WTC11 (cell line): ENCODE measurements at regions not wholly inside any gene's neighbourhood (a gene's known extent, or its start where the extent isn't known, plus 50 kb on each side); places are given as distances from the start of the nearest gene placed in this dataset.

Experiments used
- ATAC-seq: fragments of 200-7000 bp; cut with Tn5 transposase; 2 replicates; pipeline ENCODE4 v1.10.0; 2021; ENCODE audit warnings: mild to moderate bottlenecking, moderate library complexity
- CTCF ChIA-PET: fragments of 300-600 bp; sonication (Branson Sonifier 250); formaldehyde crosslinking; loops from one replicate; lab custom pipeline; 2021; ENCODE audit warnings: antibody characterized with exemption; lab: Charles Lee
- POLR2A ChIA-PET: fragments of 350-600 bp; sonication (Branson Sonifier 250); formaldehyde crosslinking; loops from one replicate; lab custom pipeline; 2021; ENCODE audit warnings: antibody characterized with exemption; lab: Charles Lee
- DNase-seq: peaks from one replicate; pipeline ENCODE4 v3.0.0; 2021; ENCODE audit warnings: low spot score
- H3K27ac Mint-ChIP-seq: 2 replicates; pipeline ENCODE4 v1.8.0; 2021; ENCODE audit warnings: mixed read lengths
- H3K27me3 Mint-ChIP-seq: 2 replicates; pipeline ENCODE4 v1.8.0; 2021; ENCODE audit warnings: low read depth, mild to moderate bottlenecking, moderate library complexity, mixed read lengths
- H3K36me3 Mint-ChIP-seq: 2 replicates; pipeline ENCODE4 v1.8.0; 2021; ENCODE audit warnings: mixed read lengths
- H3K4me1 Mint-ChIP-seq: 2 replicates; pipeline ENCODE4 v1.8.0; 2022; ENCODE audit warnings: mixed read lengths
- H3K4me3 Mint-ChIP-seq: 2 replicates; pipeline ENCODE4 v1.8.0; 2021; ENCODE audit warnings: mild to moderate bottlenecking, moderate library complexity, mixed read lengths
- H3K9me3 Mint-ChIP-seq: 2 replicates; pipeline ENCODE4 v1.8.0; 2021; ENCODE audit warnings: mixed read lengths
- ATF1 ChIP-seq: sonication (generic); formaldehyde crosslinking; IDR thresholded peaks from 2 replicates; pipeline ENCODE4 v1.8.1; 2023; ENCODE audit warnings: mild to moderate bottlenecking, moderate library complexity, missing genetic modification reagents
- CREB1 ChIP-seq: sonication (generic); formaldehyde crosslinking; IDR thresholded peaks from 2 replicates; pipeline ENCODE4 v1.8.0; 2023; ENCODE audit warnings: mild to moderate bottlenecking, missing genetic modification reagents
- CREM ChIP-seq: sonication (generic); formaldehyde crosslinking; IDR thresholded peaks from 2 replicates; pipeline ENCODE4 v1.8.1; 2022; ENCODE audit warnings: mild to moderate bottlenecking, missing genetic modification reagents, moderate library complexity
- ESRRA ChIP-seq: sonication (generic); formaldehyde crosslinking; IDR thresholded peaks from 2 replicates; pipeline ENCODE4 v1.8.1; 2022; ENCODE audit warnings: mild to moderate bottlenecking, missing genetic modification reagents, borderline replicate concordance
- FOXP1 ChIP-seq: sonication (generic); formaldehyde crosslinking; IDR thresholded peaks from 2 replicates; pipeline ENCODE4 v1.8.0; 2022; ENCODE audit warnings: missing genetic modification reagents, mild to moderate bottlenecking, moderate library complexity, borderline replicate concordance
- HMGA2 ChIP-seq: fragments of 250-450 bp; sonication (Bioruptor Pico); IDR thresholded peaks from 2 replicates; pipeline ENCODE4 v1.4.0; 2021; ENCODE audit warnings: mild to moderate bottlenecking, moderate library complexity
- IRF2 ChIP-seq: sonication (generic); formaldehyde crosslinking; IDR thresholded peaks from 2 replicates; pipeline ENCODE4 v1.8.0; 2022; ENCODE audit warnings: low read depth, missing genetic modification reagents, borderline replicate concordance
- JUN ChIP-seq: sonication (generic); formaldehyde crosslinking; IDR thresholded peaks from 2 replicates; pipeline ENCODE4 v1.8.0; 2023; ENCODE audit warnings: mild to moderate bottlenecking, missing genetic modification reagents
- MXD4 ChIP-seq: fragments of 250-450 bp; sonication (Bioruptor Pico); IDR thresholded peaks from 2 replicates; pipeline ENCODE4 v1.8.0; 2021; ENCODE audit warnings: mild to moderate bottlenecking, moderate library complexity, borderline replicate concordance
- NFE2L1 ChIP-seq: sonication (generic); formaldehyde crosslinking; IDR thresholded peaks from 2 replicates; pipeline ENCODE4 v1.8.1; 2023; ENCODE audit warnings: missing genetic modification reagents
- NFYB ChIP-seq: sonication (generic); formaldehyde crosslinking; conservative IDR thresholded peaks from 2 replicates; pipeline ENCODE4 v1.8.0; 2022; ENCODE audit warnings: low read depth, missing genetic modification reagents
- NR1H2 ChIP-seq: sonication (generic); formaldehyde crosslinking; IDR thresholded peaks from 2 replicates; pipeline ENCODE4 v1.9.0; 2021; ENCODE audit warnings: mild to moderate bottlenecking, moderate library complexity, missing genetic modification reagents
- NR2C2 ChIP-seq: sonication (generic); formaldehyde crosslinking; IDR thresholded peaks from 2 replicates; pipeline ENCODE4 v1.8.0; 2022; ENCODE audit warnings: mild to moderate bottlenecking, missing genetic modification reagents
- NR3C1 ChIP-seq: sonication (generic); formaldehyde crosslinking; conservative IDR thresholded peaks from 2 replicates; pipeline ENCODE4 v1.8.1; 2023; ENCODE audit warnings: low read depth, mild to moderate bottlenecking, missing genetic modification reagents
- RORB ChIP-seq: fragments of 250-450 bp; sonication (Bioruptor Pico); IDR thresholded peaks from 2 replicates; pipeline ENCODE4 v1.9.0; 2021; ENCODE audit warnings: mild to moderate bottlenecking
- SOX15 ChIP-seq: fragments of 250-450 bp; sonication (Bioruptor Pico); IDR thresholded peaks from 2 replicates; pipeline ENCODE4 v1.9.0; 2021; ENCODE audit warnings: mild to moderate bottlenecking
- TP53 ChIP-seq: sonication (generic); formaldehyde crosslinking; IDR thresholded peaks from 2 replicates; pipeline ENCODE4 v1.8.1; 2023; ENCODE audit warnings: mild to moderate bottlenecking, missing genetic modification reagents
- ZNF138 ChIP-seq: sonication (generic); formaldehyde crosslinking; conservative IDR thresholded peaks from 2 replicates; pipeline ENCODE4 v1.8.1; 2022; ENCODE audit warnings: mild to moderate bottlenecking, moderate library complexity, missing genetic modification reagents
- ZNF232 ChIP-seq: sonication (generic); formaldehyde crosslinking; IDR thresholded peaks from 2 replicates; pipeline ENCODE4 v1.8.0; 2022; ENCODE audit warnings: mild to moderate bottlenecking, missing genetic modification reagents
- ZNF396 ChIP-seq: fragments of 250-450 bp; sonication (Bioruptor Pico); IDR thresholded peaks from 2 replicates; pipeline ENCODE4 v1.8.0; 2021; ENCODE audit warnings: mild to moderate bottlenecking, moderate library complexity, borderline replicate concordance
- TF ChIP-seq, protein P1 (sequence below): sonication (generic); formaldehyde crosslinking; IDR thresholded peaks from 2 replicates; pipeline ENCODE4 v1.8.1; 2022; ENCODE audit warnings: mild to moderate bottlenecking, moderate library complexity, missing genetic modification reagents
- TF ChIP-seq, protein P2 (sequence below): sonication (generic); formaldehyde crosslinking; IDR thresholded peaks from 2 replicates; pipeline ENCODE4 v1.8.1; 2023; ENCODE audit warnings: mild to moderate bottlenecking, moderate library complexity, missing genetic modification reagents
- TF ChIP-seq, protein P3 (sequence below): sonication (generic); formaldehyde crosslinking; conservative IDR thresholded peaks from 2 replicates; pipeline ENCODE4 v1.8.1; 2022; ENCODE audit warnings: mild to moderate bottlenecking, missing genetic modification reagents
- TF ChIP-seq, protein P4 (sequence below): fragments of 250-450 bp; sonication (Bioruptor Pico); IDR thresholded peaks from 2 replicates; pipeline ENCODE4 v1.9.0; 2021; ENCODE audit warnings: moderate library complexity, mild to moderate bottlenecking, inconsistent platforms, borderline replicate concordance
- TF ChIP-seq, protein P5 (sequence below): sonication (generic); formaldehyde crosslinking; IDR thresholded peaks from 2 replicates; pipeline ENCODE4 v1.8.1; 2022; ENCODE audit warnings: low read depth, missing genetic modification reagents, borderline replicate concordance

DNA sequence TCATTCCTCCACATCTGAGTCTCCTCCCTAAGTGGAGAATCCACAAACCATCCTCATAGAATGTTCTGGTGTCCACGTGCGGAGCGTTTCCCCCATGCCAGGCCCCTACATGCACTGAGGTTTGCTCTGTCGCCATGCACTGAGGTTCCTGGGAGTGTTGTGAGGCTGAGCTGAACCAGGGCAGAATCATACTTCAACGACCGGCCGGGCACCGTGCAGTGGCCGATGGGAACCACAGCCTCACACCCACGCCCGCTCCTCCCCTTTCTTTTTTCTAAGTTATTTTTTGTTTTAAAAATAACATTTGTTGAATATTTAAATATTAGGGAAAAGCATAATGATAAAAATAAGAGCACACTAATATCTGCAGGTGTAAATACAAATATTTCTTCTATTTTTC lies 260.4 kb upstream of the IRX4 start:
- ChIA-PET POLR2A (no interaction called here), CTCF (interaction anchor here (0.9 to 1.3 kb wide), 2 partner anchors 31 to 380 kb away, joined by 3 to 4 read pairs; no protein-coding TSS in a partner anchor)
- no peaks in the 10 kb centered on the region for H3K36me3 Mint-ChIP-seq
- DNase-seq = no peak
- peaks cover 6% of the 10 kb centered on the region; the same call in 1 of the 2 replicates for H3K9me3 Mint-ChIP-seq
- no peak overlapping the region for H3K27ac Mint-ChIP-seq
- no peak overlapping the region for H3K4me3 Mint-ChIP-seq
- peaks cover 3% of the 10 kb centered on the region; the same call in 1 of the 2 replicates for H3K4me1 Mint-ChIP-seq
- no peak for TF ChIP-seq IRF2 (CRISPR knock-in tag)
- no peak for TF ChIP-seq NR3C1
- no peak for TF ChIP-seq FOXP1 (CRISPR knock-in tag)
- TF ChIP-seq ESRRA (CRISPR knock-in tag) = no peak
- TF ChIP-seq NFYB = no peak
- no peak for TF ChIP-seq JUN
- no peak for TF ChIP-seq RORB
- TF ChIP-seq CREM (CRISPR knock-in tag) = no peak
- no peak for TF ChIP-seq SOX15 (CRISPR knock-in tag)
- no peak for TF ChIP-seq NR1H2 (CRISPR knock-in tag)
- TF ChIP-seq ZNF232 (CRISPR knock-in tag) = no peak
- TF ChIP-seq, protein P1, sequence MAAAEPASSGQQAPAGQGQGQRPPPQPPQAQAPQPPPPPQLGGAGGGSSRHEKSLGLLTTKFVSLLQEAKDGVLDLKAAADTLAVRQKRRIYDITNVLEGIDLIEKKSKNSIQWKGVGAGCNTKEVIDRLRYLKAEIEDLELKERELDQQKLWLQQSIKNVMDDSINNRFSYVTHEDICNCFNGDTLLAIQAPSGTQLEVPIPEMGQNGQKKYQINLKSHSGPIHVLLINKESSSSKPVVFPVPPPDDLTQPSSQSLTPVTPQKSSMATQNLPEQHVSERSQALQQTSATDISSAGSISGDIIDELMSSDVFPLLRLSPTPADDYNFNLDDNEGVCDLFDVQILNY = no peak
- no peak for ATAC-seq
- H3K27me3 Mint-ChIP-seq = no peaks in the 10 kb centered on the region

DNA sequence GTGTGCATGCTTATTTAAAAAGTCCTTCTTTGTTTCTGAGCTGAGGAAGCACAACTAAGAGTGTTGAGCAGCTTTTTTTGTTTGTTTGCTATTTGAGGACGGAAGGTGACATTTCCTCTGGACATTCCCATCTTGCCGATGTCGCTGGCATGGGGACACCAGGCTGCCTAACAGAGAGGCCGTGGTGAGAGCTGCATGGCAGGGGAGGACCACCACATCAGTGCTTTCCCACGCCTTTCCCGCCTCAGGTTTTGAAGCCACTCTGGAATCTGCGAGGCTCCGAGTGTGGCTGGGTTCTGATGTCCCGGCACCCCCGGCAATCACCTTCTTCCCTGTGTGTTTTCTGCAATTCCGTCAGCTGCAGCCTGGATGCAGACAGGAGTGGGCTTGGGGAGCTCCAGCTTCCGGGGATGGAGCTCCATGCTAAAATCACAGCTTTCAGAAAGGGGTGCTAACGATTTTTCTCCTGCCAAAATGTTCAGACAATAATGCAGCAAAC lies 259.8 kb upstream of the IRX4 start:
- H3K36me3 Mint-ChIP-seq = no peaks in the 10 kb centered on the region
- H3K4me3 Mint-ChIP-seq = no peak overlapping the region
- H3K9me3 Mint-ChIP-seq = peaks cover 6% of the 10 kb centered on the region; the same call in 1 of the 2 replicates
- ChIA-PET CTCF (interaction anchor here (1.3 kb wide), 1 partner anchor 379 kb away, joined by 4 read pairs; no protein-coding TSS in a partner anchor), POLR2A (no interaction called here)
- H3K27ac Mint-ChIP-seq = no peak overlapping the region
- DNase-seq (no peak), ATAC-seq (no peak)
- no peaks in the 10 kb centered on the region; the same call in 1 of the 2 replicates for H3K27me3 Mint-ChIP-seq
- TF ChIP-seq, protein P2, sequence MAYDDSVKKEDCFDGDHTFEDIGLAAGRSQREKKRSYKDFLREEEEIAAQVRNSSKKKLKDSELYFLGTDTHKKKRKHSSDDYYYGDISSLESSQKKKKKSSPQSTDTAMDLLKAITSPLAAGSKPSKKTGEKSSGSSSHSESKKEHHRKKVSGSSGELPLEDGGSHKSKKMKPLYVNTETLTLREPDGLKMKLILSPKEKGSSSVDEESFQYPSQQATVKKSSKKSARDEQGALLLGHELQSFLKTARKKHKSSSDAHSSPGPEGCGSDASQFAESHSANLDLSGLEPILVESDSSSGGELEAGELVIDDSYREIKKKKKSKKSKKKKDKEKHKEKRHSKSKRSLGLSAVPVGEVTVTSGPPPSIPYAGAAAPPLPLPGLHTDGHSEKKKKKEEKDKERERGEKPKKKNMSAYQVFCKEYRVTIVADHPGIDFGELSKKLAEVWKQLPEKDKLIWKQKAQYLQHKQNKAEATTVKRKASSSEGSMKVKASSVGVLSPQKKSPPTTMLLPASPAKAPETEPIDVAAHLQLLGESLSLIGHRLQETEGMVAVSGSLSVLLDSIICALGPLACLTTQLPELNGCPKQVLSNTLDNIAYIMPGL = no peak
- TF ChIP-seq RORB = no peak
- TF ChIP-seq ZNF396 (CRISPR knock-in tag) = no peak
- TF ChIP-seq, protein P3, sequence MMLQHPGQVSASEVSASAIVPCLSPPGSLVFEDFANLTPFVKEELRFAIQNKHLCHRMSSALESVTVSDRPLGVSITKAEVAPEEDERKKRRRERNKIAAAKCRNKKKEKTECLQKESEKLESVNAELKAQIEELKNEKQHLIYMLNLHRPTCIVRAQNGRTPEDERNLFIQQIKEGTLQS (CRISPR knock-in tag) = no peak
- TF ChIP-seq ESRRA (CRISPR knock-in tag) = no peak
- TF ChIP-seq ZNF138 (CRISPR knock-in tag) = no peak
- peaks cover 3% of the 10 kb centered on the region; the same call in 1 of the 2 replicates for H3K4me1 Mint-ChIP-seq

DNA sequence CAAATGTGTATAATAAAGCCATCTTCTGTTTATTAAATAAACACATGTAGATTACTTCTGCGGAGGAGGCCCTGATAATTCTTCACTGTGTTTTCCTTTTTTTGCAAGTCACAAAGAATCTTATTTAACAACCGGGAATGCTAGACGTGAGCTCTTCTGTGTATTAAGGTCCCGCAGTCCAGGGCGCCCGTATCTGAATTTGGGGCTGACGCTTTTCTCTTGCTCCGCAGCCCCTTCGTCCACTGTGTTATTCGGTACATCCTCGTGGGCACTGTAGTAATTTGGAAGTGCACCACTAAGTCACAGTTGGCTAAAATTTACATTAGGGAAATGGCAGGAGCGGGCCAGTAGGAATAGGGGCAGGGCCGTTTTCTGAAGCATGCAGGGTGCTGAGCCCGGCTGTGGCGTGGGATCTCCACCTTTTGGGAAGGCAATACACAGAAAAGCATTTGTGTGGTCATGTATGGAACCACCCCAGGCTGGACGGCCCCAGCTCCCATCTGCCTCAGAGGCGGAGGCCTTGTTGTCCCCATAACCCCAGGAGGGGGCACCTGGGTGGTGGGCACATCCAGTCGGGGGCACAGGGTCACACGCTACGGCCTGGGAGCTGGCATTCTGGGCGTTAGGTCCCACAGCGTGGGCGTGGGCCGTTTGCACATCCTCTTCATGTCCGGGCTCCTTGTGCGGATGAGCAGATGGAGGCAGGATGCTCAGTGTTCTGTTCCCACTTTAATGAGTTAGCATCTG lies 258.7 kb upstream of the IRX4 start:
- Mint-ChIP-seq H3K4me3 (no peak overlapping the region), H3K9me3 (peaks cover 6% of the 10 kb centered on the region; the same call in 1 of the 2 replicates), H3K27me3 (no peaks in the 10 kb centered on the region; the same call in 1 of the 2 replicates), H3K4me1 (peaks cover 3% of the 10 kb centered on the region; the same call in 1 of the 2 replicates), H3K27ac (no peak overlapping the region), H3K36me3 (no peaks in the 10 kb centered on the region)
- CTCF ChIA-PET = no interaction called here
- ATAC-seq (no peak), DNase-seq (no peak)
- no peak for TF ChIP-seq TP53 (CRISPR knock-in tag)
- TF ChIP-seq MXD4 (CRISPR knock-in tag) = no peak
- TF ChIP-seq, protein P4, sequence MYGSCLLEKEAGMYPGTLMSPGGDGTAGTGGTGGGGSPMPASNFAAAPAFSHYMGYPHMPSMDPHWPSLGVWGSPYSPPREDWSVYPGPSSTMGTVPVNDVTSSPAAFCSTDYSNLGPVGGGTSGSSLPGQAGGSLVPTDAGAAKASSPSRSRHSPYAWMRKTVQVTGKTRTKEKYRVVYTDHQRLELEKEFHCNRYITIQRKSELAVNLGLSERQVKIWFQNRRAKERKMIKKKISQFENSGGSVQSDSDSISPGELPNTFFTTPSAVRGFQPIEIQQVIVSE (CRISPR knock-in tag) = no peak
- TF ChIP-seq CREB1 (CRISPR knock-in tag) = no peak
- TF ChIP-seq ATF1 (CRISPR knock-in tag) = no peak
- no peak for TF ChIP-seq NR2C2 (CRISPR knock-in tag)
- no peak for TF ChIP-seq HMGA2 (CRISPR knock-in tag)
- no peak for TF ChIP-seq ZNF396 (CRISPR knock-in tag)
- TF ChIP-seq NFE2L1 (CRISPR knock-in tag) = no peak
- no peak for TF ChIP-seq NR3C1
- TF ChIP-seq, protein P5, sequence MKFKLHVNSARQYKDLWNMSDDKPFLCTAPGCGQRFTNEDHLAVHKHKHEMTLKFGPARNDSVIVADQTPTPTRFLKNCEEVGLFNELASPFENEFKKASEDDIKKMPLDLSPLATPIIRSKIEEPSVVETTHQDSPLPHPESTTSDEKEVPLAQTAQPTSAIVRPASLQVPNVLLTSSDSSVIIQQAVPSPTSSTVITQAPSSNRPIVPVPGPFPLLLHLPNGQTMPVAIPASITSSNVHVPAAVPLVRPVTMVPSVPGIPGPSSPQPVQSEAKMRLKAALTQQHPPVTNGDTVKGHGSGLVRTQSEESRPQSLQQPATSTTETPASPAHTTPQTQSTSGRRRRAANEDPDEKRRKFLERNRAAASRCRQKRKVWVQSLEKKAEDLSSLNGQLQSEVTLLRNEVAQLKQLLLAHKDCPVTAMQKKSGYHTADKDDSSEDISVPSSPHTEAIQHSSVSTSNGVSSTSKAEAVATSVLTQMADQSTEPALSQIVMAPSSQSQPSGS (CRISPR knock-in tag) = no peak
- POLR2A ChIA-PET = no interaction called here
